RWPE1 (cell line): ENCODE measurements at regions not wholly inside any gene's neighbourhood (a gene's known extent, or its start where the extent isn't known, plus 50 kb on each side); places are given as distances from the start of the nearest gene placed in this dataset.

Experiments
- CTCF ChIA-PET: fragments of 350-600 bp; sonication (Branson Sonifier 250); formaldehyde crosslinking; extraction: SDS; loops from one replicate; lab custom pipeline; 2021; lab: Yijun Ruan, JAX
- POLR2A ChIA-PET: fragments of 400-600 bp; formaldehyde crosslinking; extraction: SDS; loops from one replicate; lab custom pipeline; 2020; ENCODE audit warnings: antibody characterized with exemption; ENCODE audit not compliant: low non-redundant PET; lab: Yijun Ruan, JAX
- DNase-seq: peaks from one replicate; pipeline ENCODE4 v3.0.0; 2012; ENCODE audit warnings: low spot score
- H3K27ac ChIP-seq: fragments of 450-650 bp; 2 replicates; pipeline ENCODE4 v1.5.1; 2017
- TF ChIP-seq, protein P1 (sequence below): fragments of 450-650 bp; conservative IDR thresholded peaks from 2 replicates; pipeline ENCODE4 v1.5.1; 2017; ENCODE audit warnings: low read depth, mild to moderate bottlenecking

DNA sequence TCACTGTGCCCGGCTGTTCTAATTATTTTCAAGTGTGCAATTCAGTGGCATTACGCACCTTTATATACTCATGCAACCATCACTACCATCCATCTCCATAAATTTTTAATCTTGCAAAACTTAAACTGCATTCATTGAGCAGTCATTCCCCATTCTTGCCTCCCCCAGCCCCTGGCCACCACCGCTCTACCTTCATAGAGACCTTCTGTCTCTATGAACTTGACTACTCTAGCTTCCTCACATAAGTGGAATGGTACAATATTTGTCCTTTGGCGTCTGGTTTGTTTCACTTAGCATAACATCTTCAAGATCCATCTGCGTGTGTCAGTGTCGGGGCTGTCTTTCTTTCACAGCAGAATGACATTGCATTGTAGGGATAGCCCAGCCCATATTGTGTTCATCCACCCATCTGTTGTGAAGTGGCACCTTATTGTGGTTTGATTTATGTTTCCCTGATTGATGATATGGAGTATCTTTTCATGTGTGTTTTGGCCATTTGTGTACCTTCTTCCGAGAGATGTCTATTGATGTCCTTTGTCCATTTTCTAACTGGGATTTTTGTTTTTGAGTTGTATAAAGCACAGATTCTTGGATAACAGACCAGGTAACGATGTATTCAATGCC, 64.8 kb upstream of the FLT1 start:
- TF ChIP-seq, protein P1, sequence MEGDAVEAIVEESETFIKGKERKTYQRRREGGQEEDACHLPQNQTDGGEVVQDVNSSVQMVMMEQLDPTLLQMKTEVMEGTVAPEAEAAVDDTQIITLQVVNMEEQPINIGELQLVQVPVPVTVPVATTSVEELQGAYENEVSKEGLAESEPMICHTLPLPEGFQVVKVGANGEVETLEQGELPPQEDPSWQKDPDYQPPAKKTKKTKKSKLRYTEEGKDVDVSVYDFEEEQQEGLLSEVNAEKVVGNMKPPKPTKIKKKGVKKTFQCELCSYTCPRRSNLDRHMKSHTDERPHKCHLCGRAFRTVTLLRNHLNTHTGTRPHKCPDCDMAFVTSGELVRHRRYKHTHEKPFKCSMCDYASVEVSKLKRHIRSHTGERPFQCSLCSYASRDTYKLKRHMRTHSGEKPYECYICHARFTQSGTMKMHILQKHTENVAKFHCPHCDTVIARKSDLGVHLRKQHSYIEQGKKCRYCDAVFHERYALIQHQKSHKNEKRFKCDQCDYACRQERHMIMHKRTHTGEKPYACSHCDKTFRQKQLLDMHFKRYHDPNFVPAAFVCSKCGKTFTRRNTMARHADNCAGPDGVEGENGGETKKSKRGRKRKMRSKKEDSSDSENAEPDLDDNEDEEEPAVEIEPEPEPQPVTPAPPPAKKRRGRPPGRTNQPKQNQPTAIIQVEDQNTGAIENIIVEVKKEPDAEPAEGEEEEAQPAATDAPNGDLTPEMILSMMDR, result no peak
- CTCF ChIA-PET, result interaction anchor here (0.7 kb wide), 2 partner anchors 237 to 811 kb away, joined by 3 to 5 read pairs; no protein-coding TSS in a partner anchor
- POLR2A ChIA-PET, result no interaction called here
- no peak overlapping the region for H3K27ac ChIP-seq
- DNase-seq, result no peak

DNA sequence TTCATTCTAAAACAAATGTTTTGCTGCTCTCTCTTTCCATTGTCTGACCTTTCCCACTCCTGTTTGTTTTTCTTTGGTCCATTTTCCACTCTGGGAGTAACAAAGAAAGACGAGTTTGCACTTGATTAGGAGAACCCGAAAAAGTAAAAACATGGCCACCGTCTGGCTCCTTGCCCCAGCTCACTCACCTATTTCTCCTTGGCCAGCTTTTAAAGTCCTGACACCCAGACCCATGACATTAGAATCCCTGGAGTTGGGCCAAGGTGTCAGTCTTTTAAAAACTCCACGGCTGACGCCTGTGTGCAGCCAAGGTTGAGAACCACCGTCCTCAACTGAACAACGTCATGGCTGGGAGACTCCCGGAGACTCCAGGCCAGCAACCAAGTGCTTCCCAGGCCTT, 63.6 kb upstream of the FLT1 start:
- DNase-seq, result no peak
- ChIA-PET POLR2A (no interaction called here), CTCF (no interaction called here)
- TF ChIP-seq, protein P1, result no peak
- no peak overlapping the region for H3K27ac ChIP-seq

DNA sequence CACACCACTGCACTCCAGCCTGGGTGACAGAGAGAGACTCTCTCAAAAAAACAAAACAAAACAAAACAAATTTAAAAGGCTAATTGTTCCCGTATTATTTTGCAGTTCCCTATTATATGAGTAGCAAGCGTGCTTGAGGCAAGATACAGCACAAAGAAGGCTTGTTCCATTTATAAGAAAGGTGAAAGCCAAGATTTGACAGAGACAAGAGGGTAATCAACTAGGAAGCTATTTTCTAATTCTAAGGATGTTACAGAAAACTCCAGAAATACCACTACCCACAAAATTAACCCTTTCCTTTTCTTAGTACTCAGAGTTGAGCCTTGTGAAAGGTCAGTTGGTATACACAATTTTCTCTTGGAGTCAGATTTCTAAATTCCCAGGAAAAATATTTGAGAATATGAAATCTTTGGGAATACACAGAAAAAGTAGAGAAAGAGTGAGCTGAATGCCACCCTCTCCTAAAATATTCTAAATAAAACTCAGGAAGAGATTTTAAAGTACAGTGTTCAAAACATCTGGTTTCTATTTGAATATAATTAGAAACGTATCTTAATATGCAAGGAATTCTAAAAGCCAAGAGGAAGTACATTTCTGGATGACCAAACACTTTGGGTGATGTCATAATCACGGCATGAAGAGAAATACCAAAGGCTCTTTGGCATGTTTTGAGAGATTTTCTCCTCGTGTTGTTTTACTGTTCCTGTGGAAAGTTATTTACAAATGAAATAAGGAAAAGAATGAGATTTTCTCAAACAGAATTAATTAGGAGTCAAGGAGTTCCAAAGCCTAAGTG, 63.0 kb upstream of the FLT1 start:
- DNase-seq, result no peak
- TF ChIP-seq, protein P1, result no peak
- ChIA-PET CTCF (interaction anchor here (0.6 kb wide), 1 partner anchor 1617 kb away, joined by 4 read pairs; no protein-coding TSS in a partner anchor), POLR2A (interaction anchor here (0.6 kb wide), 1 partner anchor 169 kb away, joined by 3 read pairs; no protein-coding TSS in a partner anchor)
- H3K27ac ChIP-seq, result no peak overlapping the region

DNA sequence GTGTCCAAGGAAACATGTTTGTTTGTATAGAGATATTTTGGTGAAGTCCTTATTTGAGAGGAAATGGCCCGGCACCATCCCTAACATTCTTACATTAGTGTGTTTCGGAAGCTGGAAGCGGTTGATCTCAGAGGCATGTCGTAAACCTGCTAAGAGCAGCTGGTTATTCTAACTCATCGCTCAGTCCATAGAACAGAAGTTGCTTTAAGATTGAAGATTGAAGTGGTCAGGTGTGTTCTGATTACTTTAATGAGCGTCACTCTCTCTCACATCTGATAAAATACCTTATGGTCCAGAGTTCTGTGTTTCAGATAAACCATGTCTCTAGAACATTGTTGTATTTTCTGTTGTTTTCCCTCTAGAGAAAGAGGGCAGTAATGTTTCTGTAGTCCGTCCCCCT, 60.2 kb upstream of the FLT1 start:
- TF ChIP-seq, protein P1, result no peak
- POLR2A ChIA-PET, result no interaction called here
- no peak for DNase-seq
- CTCF ChIA-PET, result no interaction called here
- no peak overlapping the region for H3K27ac ChIP-seq

DNA sequence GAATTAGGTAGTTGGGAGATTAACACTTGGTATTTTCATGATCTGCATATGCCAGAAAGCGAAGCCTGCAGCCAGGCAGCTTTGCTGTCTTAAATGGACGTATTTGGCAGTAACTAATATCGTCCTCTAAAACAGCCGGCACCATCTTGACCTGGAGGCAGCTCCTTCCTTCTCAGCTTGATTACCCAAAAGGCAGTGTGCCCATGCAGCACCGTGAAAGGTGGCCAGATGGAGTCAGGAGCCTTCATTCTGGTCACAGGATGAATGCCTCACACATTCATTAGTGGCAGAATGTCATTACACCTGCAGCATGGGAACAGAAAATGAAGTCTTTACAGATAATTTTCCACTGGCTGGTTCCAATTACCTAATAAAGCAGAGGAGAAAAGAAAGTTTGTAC, 59.0 kb upstream of the FLT1 start:
- CTCF ChIA-PET, result interaction anchor here (0.6 kb wide), 1 partner anchor 685 kb away, joined by 3 read pairs; no protein-coding TSS in a partner anchor
- no peak overlapping the region for H3K27ac ChIP-seq
- TF ChIP-seq, protein P1, result no peak
- DNase-seq, result no peak
- POLR2A ChIA-PET, result interaction anchor here (0.6 kb wide), 1 partner anchor 1149 kb away, joined by 4 read pairs; no protein-coding TSS in a partner anchor

DNA sequence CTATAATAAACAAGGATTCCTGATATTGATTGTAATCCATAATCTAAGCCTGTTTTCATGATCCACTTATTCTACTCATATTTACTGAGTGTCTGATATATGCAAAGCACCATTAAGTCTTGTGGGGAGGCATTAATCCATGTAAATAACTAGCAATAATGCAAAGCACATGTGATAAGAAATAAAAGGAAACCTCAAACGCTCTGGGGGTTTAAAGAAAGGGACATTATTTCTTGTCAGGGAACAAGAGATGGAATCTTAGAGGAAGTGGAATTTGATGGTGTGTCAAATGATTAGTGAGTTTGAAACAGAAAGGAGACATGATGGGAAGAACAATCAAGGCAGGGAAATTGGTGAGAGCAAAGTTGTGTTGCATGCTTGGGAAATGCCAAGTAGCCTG, 57.4 kb upstream of the FLT1 start:
- TF ChIP-seq, protein P1, result no peak

More for the DNA sequence above, 57.4 kb upstream of the FLT1 start:
- ChIA-PET CTCF (no interaction called here), POLR2A (no interaction called here)
- H3K27ac ChIP-seq, result no peak overlapping the region
- no peak for DNase-seq
